ENCODE measurements at regions not wholly inside any gene's neighbourhood (a gene's known extent, or its start where the extent isn't known, plus 50 kb on each side); places are given as distances from the start of the nearest gene placed in this dataset.

DNA sequence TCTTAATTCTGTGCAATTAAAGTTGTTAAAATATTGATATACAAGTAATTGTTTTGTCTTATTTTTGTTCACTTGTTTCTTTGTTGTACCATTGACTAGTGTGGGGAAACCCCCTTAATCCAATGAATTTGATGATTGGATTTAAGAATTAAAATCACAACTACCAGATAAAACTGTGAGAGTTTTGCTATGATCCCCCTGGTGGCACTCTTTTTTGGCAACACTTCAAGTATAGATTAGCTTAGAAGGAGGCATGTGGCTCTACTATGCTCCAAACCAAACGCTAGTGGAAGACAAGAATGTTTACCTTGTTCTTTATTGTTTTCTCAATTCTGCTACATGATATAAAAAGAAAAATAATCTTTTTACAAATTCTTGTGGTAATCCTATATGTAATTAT is 477.8 kb upstream of the ETAA1 start:
- TF ChIP-seq, protein P1, sequence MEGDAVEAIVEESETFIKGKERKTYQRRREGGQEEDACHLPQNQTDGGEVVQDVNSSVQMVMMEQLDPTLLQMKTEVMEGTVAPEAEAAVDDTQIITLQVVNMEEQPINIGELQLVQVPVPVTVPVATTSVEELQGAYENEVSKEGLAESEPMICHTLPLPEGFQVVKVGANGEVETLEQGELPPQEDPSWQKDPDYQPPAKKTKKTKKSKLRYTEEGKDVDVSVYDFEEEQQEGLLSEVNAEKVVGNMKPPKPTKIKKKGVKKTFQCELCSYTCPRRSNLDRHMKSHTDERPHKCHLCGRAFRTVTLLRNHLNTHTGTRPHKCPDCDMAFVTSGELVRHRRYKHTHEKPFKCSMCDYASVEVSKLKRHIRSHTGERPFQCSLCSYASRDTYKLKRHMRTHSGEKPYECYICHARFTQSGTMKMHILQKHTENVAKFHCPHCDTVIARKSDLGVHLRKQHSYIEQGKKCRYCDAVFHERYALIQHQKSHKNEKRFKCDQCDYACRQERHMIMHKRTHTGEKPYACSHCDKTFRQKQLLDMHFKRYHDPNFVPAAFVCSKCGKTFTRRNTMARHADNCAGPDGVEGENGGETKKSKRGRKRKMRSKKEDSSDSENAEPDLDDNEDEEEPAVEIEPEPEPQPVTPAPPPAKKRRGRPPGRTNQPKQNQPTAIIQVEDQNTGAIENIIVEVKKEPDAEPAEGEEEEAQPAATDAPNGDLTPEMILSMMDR (IDR thresholded peaks at IDR 0.05; ENCODE audit: low read depth, low read length, missing control alignments): no peak
- no peaks in the 10 kb centered on the region for H3K36me3 ChIP-seq (replicated peaks)
- no peak overlapping the region for H3K4me3 ChIP-seq (ENCODE audit: low read depth, low read length)
- DNase-seq: no peak
- H3K27ac ChIP-seq: no peak overlapping the region
- in situ Hi-C loops (cut with HindIII; ENCODE audit: low pct_ligation_motif_present, low sequenced_read_pairs): no loop called here
- no peaks in the 10 kb centered on the region for H3K27me3 ChIP-seq (replicated peaks)

DNA sequence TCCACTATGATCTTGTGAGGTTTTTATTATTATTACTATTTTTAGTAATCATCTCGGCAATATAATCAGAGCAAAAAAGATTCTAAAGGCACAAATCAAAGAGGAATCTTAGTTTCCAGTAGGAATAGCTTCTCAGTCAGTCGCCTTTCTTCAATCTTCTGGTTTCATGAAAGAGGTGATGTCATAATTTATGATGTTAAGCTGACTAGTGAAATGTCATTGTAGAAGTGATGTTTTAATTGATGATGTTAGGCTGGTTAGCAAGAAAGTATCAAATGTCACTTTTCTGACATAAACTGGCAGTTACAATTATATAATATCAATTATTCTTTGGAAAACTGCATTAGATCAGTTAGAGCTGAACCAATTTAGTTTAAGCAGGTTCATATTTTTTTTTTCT is 476.7 kb upstream of the ETAA1 start:
- H3K27me3 ChIP-seq (replicated peaks): no peaks in the 10 kb centered on the region
- TF ChIP-seq, protein P1 (IDR thresholded peaks at IDR 0.05; ENCODE audit: low read depth, low read length, missing control alignments): no peak
- H3K27ac ChIP-seq: no peak overlapping the region
- DNase-seq: no peak
- no peaks in the 10 kb centered on the region for H3K36me3 ChIP-seq (replicated peaks)
- no peak overlapping the region for H3K4me3 ChIP-seq (ENCODE audit: low read depth, low read length)
- in situ Hi-C loops (cut with HindIII; ENCODE audit: low pct_ligation_motif_present, low sequenced_read_pairs): no loop called here

DNA sequence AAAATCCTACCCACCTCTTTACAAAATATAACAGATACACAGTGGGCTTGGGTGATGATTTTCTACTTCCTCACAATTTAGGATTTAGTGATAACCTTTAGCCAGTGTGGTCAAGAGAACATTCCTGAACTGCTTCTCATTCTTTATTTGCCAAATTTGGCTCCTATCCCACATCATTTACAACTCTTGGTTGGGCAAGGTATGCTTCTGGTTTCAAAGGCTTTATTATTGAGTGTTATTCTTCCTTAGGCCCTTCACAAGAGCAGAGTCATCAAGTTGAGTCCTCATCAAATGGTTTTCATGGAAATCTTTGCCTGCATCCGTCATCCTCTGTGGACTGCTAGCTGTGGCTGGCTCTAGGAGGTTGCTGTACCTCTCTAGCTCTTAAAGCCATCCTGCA is 472.0 kb upstream of the ETAA1 start:
- Histone ChIP-seq H3K4me3 (ENCODE audit: low read depth, low read length) (no peak overlapping the region), H3K27me3 (replicated peaks) (no peaks in the 10 kb centered on the region), H3K36me3 (replicated peaks) (no peaks in the 10 kb centered on the region), H3K27ac (no peak overlapping the region)
- DNase-seq: no peak
- in situ Hi-C loops (cut with HindIII; ENCODE audit: low pct_ligation_motif_present, low sequenced_read_pairs): no loop called here
- TF ChIP-seq, protein P1 (IDR thresholded peaks at IDR 0.05; ENCODE audit: low read depth, low read length, missing control alignments): no peak

DNA sequence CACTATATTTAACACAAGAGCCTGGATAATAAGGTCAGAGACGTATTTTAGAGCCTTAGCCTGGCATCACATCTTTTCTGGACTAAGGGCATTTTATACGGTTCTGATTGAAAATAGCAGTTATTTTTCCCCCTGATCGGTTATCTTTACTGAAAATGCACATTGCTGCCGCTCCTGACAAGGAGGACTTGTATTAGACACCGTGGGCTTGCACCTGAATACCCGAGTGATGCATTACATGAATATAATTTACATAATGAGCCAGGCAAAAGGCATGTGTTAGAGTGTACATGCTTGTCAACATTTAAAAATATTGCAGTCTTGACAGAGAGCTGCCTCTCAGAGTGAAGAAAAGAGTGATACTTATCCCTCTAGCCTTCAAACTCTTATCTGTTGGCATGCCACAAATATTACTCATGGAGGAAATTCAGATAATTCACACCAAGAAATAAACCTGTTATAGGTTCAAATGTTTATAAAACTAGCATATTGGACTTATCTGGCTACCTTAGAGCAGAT is 470.5 kb upstream of the ETAA1 start:
- H3K27me3 ChIP-seq (replicated peaks): no peaks in the 10 kb centered on the region
- TF ChIP-seq, protein P1 (IDR thresholded peaks at IDR 0.05; ENCODE audit: low read depth, low read length, missing control alignments): no peak
- no peak for DNase-seq
- no peaks in the 10 kb centered on the region for H3K36me3 ChIP-seq (replicated peaks)
- H3K27ac ChIP-seq: no peak overlapping the region
- in situ Hi-C loops (cut with HindIII; ENCODE audit: low pct_ligation_motif_present, low sequenced_read_pairs): no loop called here
- no peak overlapping the region for H3K4me3 ChIP-seq (ENCODE audit: low read depth, low read length)

DNA sequence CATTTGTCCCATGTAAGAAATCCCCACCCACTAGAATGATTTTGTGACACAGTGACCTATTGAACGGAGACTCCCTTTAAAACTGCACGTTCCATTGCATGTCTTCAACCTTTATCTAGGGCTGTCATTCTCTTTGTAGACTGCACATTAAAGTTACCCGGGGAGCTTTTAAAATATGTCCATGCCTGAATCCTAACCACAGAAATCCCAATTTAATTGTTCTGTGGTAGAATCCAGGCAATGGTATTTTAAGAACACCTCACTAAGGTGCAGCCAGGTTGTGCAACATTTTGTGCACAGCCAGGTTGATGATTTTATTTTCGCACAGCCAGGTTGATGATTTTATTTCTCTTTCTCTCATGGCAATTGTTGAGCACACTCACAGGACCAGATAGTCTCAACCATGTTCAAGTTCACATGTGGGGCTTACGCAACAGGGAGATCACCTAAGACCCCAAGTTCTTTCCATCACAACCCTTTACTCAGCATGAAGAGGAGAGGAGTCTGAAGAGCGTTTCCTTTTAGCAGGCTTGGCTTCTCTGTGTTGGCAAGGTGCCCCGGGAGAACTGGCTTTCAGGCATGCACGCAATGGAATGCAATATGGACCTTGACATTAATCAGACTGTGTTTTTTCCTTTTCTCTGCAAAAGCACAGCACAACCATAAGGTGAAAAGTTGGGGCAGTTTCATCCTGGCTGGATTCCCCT is 467.3 kb upstream of the ETAA1 start:
- H3K27me3 ChIP-seq (replicated peaks): no peaks in the 10 kb centered on the region
- H3K27ac ChIP-seq: no peak overlapping the region
- peak; percentile 72 for DNase-seq
- in situ Hi-C loops (cut with HindIII; ENCODE audit: low pct_ligation_motif_present, low sequenced_read_pairs): no loop called here
- TF ChIP-seq, protein P1 (IDR thresholded peaks at IDR 0.05; ENCODE audit: low read depth, low read length, missing control alignments): no peak
- no peaks in the 10 kb centered on the region for H3K36me3 ChIP-seq (replicated peaks)
- H3K4me3 ChIP-seq (ENCODE audit: low read depth, low read length): no peak overlapping the region
